ENCODE measurements at regions not wholly inside any gene's neighbourhood (a gene's known extent, or its start where the extent isn't known, plus 50 kb on each side); places are given as distances from the start of the nearest gene placed in this dataset.

- intact Hi-C loops (cut with DNase I, micrococcal nuclease): no loop called here
- ATAC-seq (no peak), DNase-seq (no peak)
These were observed 886.2 kb downstream of the ARAP2 start for GRCh38 chr4:35358001-35358584.

GRCh38 chr4:35364321-35364870 is 879.9 kb downstream of the ARAP2 start:
- DNase-seq (no peak), ATAC-seq (no peak)
- intact Hi-C loops (cut with DNase I, micrococcal nuclease): no loop called here

GRCh38 chr4:35365186-35365585 is 879.1 kb downstream of the ARAP2 start:
- ATAC-seq: no peak
- no peak for DNase-seq
- intact Hi-C loops (cut with DNase I, micrococcal nuclease): no loop called here

- ATAC-seq (no peak), DNase-seq (no peak)
- intact Hi-C loops (cut with DNase I, micrococcal nuclease): no loop called here
These were observed 844.4 kb downstream of the ARAP2 start for GRCh38 chr4:35399912-35400311.

GRCh38 chr4:35423104-35423503 is 821.2 kb downstream of the ARAP2 start:
- ATAC-seq (no peak), DNase-seq (no peak)
- intact Hi-C loops (cut with DNase I, micrococcal nuclease): no loop called here

GRCh38 chr4:35447474-35447873 is 796.8 kb downstream of the ARAP2 start:
- ATAC-seq: no peak
- intact Hi-C loops (cut with DNase I, micrococcal nuclease): no loop called here
- no peak for DNase-seq

- ATAC-seq (no peak), DNase-seq (no peak)
- intact Hi-C loops (cut with DNase I, micrococcal nuclease): no loop called here
These were observed 785.3 kb downstream of the ARAP2 start for GRCh38 chr4:35459045-35459444.

GRCh38 chr4:35461931-35462659 is 782.2 kb downstream of the ARAP2 start:
- DNase-seq: no peak
- intact Hi-C loops (cut with DNase I, micrococcal nuclease): no loop called here
- ATAC-seq: no peak

- intact Hi-C loops (cut with DNase I, micrococcal nuclease): no loop called here
- DNase-seq: no peak
- no peak for ATAC-seq
These were observed 780.9 kb downstream of the ARAP2 start for GRCh38 chr4:35463251-35463952.

- no peak for DNase-seq
- no peak for ATAC-seq
- intact Hi-C loops (cut with DNase I, micrococcal nuclease): no loop called here
These were observed 779.3 kb downstream of the ARAP2 start for GRCh38 chr4:35464964-35465528.

- intact Hi-C loops (cut with DNase I, micrococcal nuclease): no loop called here
These were observed 753.2 kb downstream of the ARAP2 start for GRCh38 chr4:35491093-35491492.

GRCh38 chr4:35493977-35494376 is 750.3 kb downstream of the ARAP2 start:
- intact Hi-C loops (cut with DNase I, micrococcal nuclease): no loop called here
- ATAC-seq (no peak), DNase-seq (no peak)

More at GRCh38 chr4:35491093-35491492, 753.2 kb downstream of the ARAP2 start:
- ATAC-seq (no peak), DNase-seq (no peak)

- DNase-seq (no peak), ATAC-seq (no peak)
- intact Hi-C loops (cut with DNase I, micrococcal nuclease): no loop called here
These were observed 749.4 kb downstream of the ARAP2 start for GRCh38 chr4:35494955-35495354.

- no peak for ATAC-seq
- intact Hi-C loops (cut with DNase I, micrococcal nuclease): no loop called here
- no peak for DNase-seq
These were observed 743.5 kb downstream of the ARAP2 start for GRCh38 chr4:35500812-35501211.

GRCh38 chr4:35503435-35503834 is 740.9 kb downstream of the ARAP2 start:
- ATAC-seq: no peak
- intact Hi-C loops (cut with DNase I, micrococcal nuclease): no loop called here
- no peak for DNase-seq

- ATAC-seq: no peak
- DNase-seq: no peak
- intact Hi-C loops (cut with DNase I, micrococcal nuclease): no loop called here
These were observed 738.2 kb downstream of the ARAP2 start for GRCh38 chr4:35506161-35506560.

- ATAC-seq (no peak), DNase-seq (no peak)
- intact Hi-C loops (cut with DNase I, micrococcal nuclease): no loop called here
These were observed 732.5 kb downstream of the ARAP2 start for GRCh38 chr4:35511851-35512250.

- no peak for DNase-seq
- no peak for ATAC-seq
- intact Hi-C loops (cut with DNase I, micrococcal nuclease): no loop called here
These were observed 728.2 kb downstream of the ARAP2 start for GRCh38 chr4:35516102-35516501.

GRCh38 chr4:35520059-35520458 is 724.3 kb downstream of the ARAP2 start:
- DNase-seq: no peak

GRCh38 chr4:35521682-35522081 is 722.6 kb downstream of the ARAP2 start:
- intact Hi-C loops (cut with DNase I, micrococcal nuclease): no loop called here
- ATAC-seq (no peak), DNase-seq (no peak)

More at GRCh38 chr4:35520059-35520458, 724.3 kb downstream of the ARAP2 start:
- ATAC-seq: no peak
- intact Hi-C loops (cut with DNase I, micrococcal nuclease): no loop called here
